PC-9 (cell line): ENCODE measurements at regions not wholly inside any gene's neighbourhood (a gene's known extent, or its start where the extent isn't known, plus 50 kb on each side); places are given as distances from the start of the nearest gene placed in this dataset.

Experiments used
- EZH2 ChIP-seq: fragments of 200-600 bp; sonication (generic); IDR thresholded peaks from 2 replicates; pipeline ENCODE4 v1.8.0; 2017; ENCODE audit warnings: antibody characterized with exemption, low read depth
- TF ChIP-seq, protein P1 (sequence below): fragments of 200-600 bp; sonication (generic); conservative IDR thresholded peaks from 2 replicates; pipeline ENCODE4 v1.6.1; 2017; ENCODE audit warnings: mixed run types, antibody characterized with exemption, mild to moderate bottlenecking, moderate library complexity

- TF ChIP-seq, protein P1, sequence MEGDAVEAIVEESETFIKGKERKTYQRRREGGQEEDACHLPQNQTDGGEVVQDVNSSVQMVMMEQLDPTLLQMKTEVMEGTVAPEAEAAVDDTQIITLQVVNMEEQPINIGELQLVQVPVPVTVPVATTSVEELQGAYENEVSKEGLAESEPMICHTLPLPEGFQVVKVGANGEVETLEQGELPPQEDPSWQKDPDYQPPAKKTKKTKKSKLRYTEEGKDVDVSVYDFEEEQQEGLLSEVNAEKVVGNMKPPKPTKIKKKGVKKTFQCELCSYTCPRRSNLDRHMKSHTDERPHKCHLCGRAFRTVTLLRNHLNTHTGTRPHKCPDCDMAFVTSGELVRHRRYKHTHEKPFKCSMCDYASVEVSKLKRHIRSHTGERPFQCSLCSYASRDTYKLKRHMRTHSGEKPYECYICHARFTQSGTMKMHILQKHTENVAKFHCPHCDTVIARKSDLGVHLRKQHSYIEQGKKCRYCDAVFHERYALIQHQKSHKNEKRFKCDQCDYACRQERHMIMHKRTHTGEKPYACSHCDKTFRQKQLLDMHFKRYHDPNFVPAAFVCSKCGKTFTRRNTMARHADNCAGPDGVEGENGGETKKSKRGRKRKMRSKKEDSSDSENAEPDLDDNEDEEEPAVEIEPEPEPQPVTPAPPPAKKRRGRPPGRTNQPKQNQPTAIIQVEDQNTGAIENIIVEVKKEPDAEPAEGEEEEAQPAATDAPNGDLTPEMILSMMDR = no peak
- TF ChIP-seq EZH2 = no peak
Observed at GRCh38 chr15:31551323-31551722, 224.7 kb downstream of the KLF13 start.
